Astrocyte (in vitro differentiated cells and primary cell): ENCODE measurements at regions not wholly inside any gene's neighbourhood (a gene's known extent, or its start where the extent isn't known, plus 50 kb on each side); places are given as distances from the start of the nearest gene placed in this dataset.

Experiments
- DNase-seq: peaks from one replicate; pipeline ENCODE4 v3.0.0-alpha.2; 2010; ENCODE audit warnings: low read depth
- FAIRE-seq: peaks from 2 replicates; lab custom pipeline; 2011; peaks lifted over from hg19 to GRCh38; lab: Jason Lieb, UNC
- H2AFZ ChIP-seq: 2 replicates; pipeline ENCODE4 v1.6.0; 2012; ENCODE audit warnings: low read depth, low read length, inconsistent platforms
- H3K27ac ChIP-seq: 2 replicates; pipeline ENCODE4 v1.5.1; 2011; ENCODE audit warnings: low read depth, low read length, inconsistent platforms
- H3K27me3 ChIP-seq: 2 replicates; pipeline ENCODE4 v1.6.0; 2011; ENCODE audit warnings: low read length, inconsistent platforms; ENCODE audit not compliant: insufficient read depth
- H3K36me3 ChIP-seq: 2 replicates; pipeline ENCODE4 v1.5.1; 2011; ENCODE audit warnings: low read length, inconsistent platforms; ENCODE audit not compliant: insufficient read depth
- H3K4me1 ChIP-seq: 2 replicates; pipeline ENCODE4 v1.5.1; 2011; ENCODE audit warnings: low read length, inconsistent platforms; ENCODE audit not compliant: insufficient read depth
- H3K4me2 ChIP-seq: 2 replicates; pipeline ENCODE4 v1.6.0; 2012; ENCODE audit warnings: low read length, inconsistent platforms
- H3K4me3 ChIP-seq: 2 replicates; pipeline ENCODE4 v1.5.1; 2011; ENCODE audit warnings: low read depth, mild to moderate bottlenecking, low read length, inconsistent platforms; ENCODE audit not compliant: insufficient read depth
- H3K79me2 ChIP-seq: 2 replicates; pipeline ENCODE4 v1.6.0; 2012; ENCODE audit warnings: mild to moderate bottlenecking, low read length, inconsistent platforms; ENCODE audit not compliant: insufficient read depth
- H3K9ac ChIP-seq: 2 replicates; pipeline ENCODE4 v1.6.0; 2012; ENCODE audit warnings: mild to moderate bottlenecking, low read length, inconsistent platforms
- H3K9me3 ChIP-seq: 2 replicates; pipeline ENCODE4 v1.5.1; 2012; ENCODE audit warnings: low read depth, mild to moderate bottlenecking, low read length, inconsistent platforms; ENCODE audit not compliant: insufficient read depth
- H4K20me1 ChIP-seq: 2 replicates; pipeline ENCODE4 v1.6.0; 2012; ENCODE audit warnings: low read length, inconsistent platforms; ENCODE audit not compliant: insufficient read depth
- H3K27ac Mint-ChIP-seq: one replicate; pipeline ENCODE4 v1.8.0; 2021; ENCODE audit warnings: mild to moderate bottlenecking, mixed read lengths; ENCODE audit not compliant: unreplicated experiment
- H3K27me3 Mint-ChIP-seq: one replicate; pipeline ENCODE4 v1.8.0; 2021; ENCODE audit warnings: low read depth, mixed read lengths; ENCODE audit not compliant: unreplicated experiment
- H3K36me3 Mint-ChIP-seq: one replicate; pipeline ENCODE4 v1.8.0; 2021; ENCODE audit warnings: low read depth, mixed read lengths; ENCODE audit not compliant: unreplicated experiment
- H3K4me1 Mint-ChIP-seq: one replicate; pipeline ENCODE4 v1.8.0; 2021; ENCODE audit warnings: low read depth, mixed read lengths; ENCODE audit not compliant: unreplicated experiment
- H3K4me3 Mint-ChIP-seq: one replicate; pipeline ENCODE4 v1.8.0; 2021; ENCODE audit warnings: mild to moderate bottlenecking, moderate library complexity, mixed read lengths; ENCODE audit not compliant: unreplicated experiment
- H3K9me3 Mint-ChIP-seq: one replicate; pipeline ENCODE4 v1.8.0; 2021; ENCODE audit warnings: mild to moderate bottlenecking, mixed read lengths; ENCODE audit not compliant: unreplicated experiment
- EZH2 ChIP-seq: IDR thresholded peaks from 2 replicates; pipeline ENCODE4 v1.6.1; 2012; ENCODE audit warnings: mild to moderate bottlenecking, low read length, inconsistent platforms; ENCODE audit not compliant: insufficient read depth
- TF ChIP-seq, protein P1 (sequence below): IDR thresholded peaks from 2 replicates; pipeline ENCODE4 v1.5.1; 2011; ENCODE audit warnings: low read depth, mild to moderate bottlenecking, inconsistent platforms, low read length, moderate library complexity; ENCODE audit not compliant: insufficient read depth

DNA sequence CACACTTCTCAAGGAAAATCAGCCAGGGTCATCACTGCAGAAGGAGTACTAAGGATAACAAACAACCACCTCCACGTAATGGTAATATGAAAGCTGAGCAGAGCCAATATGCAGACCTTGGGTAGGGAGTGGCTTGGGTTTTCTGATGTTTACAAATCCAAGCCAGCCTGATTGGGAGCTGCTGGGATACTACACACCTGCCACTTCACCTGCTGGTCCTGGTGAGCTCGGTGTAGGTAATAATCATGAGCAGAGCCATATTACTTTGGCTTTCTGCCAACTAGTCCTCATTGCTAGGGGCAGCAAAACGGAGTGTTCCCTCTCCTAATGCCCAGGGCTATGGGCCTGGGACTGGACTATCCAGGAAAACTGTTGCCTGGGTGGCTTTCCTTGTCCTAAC lies 433.5 kb upstream of the PPP2R3A start:
- Mint-ChIP-seq H3K4me1 (peaks cover 2% of the 10 kb centered on the region), H3K4me3 (no peak overlapping the region), H3K9me3 (no peaks in the 10 kb centered on the region), H3K36me3 (no peaks in the 10 kb centered on the region), H3K27me3 (peaks cover 3% of the 10 kb centered on the region), H3K27ac (no peak overlapping the region)
- Histone ChIP-seq H3K9me3 (no peaks in the 10 kb centered on the region), H3K27ac (no peak overlapping the region), H3K4me3 (no peak overlapping the region), H3K36me3 (no peaks in the 10 kb centered on the region), H3K79me2 (no peaks in the 10 kb centered on the region), H3K27me3 (no peaks in the 10 kb centered on the region), H4K20me1 (no peaks in the 10 kb centered on the region), H3K4me2 (no peak overlapping the region), H2AFZ (no peak overlapping the region), H3K9ac (no peak overlapping the region), H3K4me1 (no peaks in the 10 kb centered on the region)
- FAIRE-seq: no peak
- no peak for DNase-seq
- TF ChIP-seq EZH2: no peak
- TF ChIP-seq, protein P1, sequence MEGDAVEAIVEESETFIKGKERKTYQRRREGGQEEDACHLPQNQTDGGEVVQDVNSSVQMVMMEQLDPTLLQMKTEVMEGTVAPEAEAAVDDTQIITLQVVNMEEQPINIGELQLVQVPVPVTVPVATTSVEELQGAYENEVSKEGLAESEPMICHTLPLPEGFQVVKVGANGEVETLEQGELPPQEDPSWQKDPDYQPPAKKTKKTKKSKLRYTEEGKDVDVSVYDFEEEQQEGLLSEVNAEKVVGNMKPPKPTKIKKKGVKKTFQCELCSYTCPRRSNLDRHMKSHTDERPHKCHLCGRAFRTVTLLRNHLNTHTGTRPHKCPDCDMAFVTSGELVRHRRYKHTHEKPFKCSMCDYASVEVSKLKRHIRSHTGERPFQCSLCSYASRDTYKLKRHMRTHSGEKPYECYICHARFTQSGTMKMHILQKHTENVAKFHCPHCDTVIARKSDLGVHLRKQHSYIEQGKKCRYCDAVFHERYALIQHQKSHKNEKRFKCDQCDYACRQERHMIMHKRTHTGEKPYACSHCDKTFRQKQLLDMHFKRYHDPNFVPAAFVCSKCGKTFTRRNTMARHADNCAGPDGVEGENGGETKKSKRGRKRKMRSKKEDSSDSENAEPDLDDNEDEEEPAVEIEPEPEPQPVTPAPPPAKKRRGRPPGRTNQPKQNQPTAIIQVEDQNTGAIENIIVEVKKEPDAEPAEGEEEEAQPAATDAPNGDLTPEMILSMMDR: no peak

DNA sequence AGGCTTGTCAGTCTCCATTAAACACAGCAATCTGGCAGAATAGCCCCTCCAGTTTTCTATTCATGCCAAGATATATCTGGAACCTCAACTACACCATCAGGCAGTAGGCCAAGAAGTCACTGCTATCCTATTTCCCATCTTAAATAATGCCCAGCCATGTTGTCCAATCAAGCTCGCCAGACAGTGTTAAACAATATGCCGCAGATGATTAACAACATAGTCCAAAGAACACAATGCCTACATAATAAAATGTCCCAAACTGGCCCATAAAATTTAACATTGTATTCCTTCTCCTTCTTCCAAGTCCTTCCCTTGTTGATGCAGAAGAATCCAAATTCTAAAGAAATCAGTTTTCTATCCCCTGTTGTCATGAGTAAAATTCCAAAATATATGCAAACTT lies 427.4 kb upstream of the PPP2R3A start:
- no peak overlapping the region for H3K4me3 Mint-ChIP-seq
- Histone ChIP-seq H3K36me3 (no peaks in the 10 kb centered on the region), H3K4me1 (no peaks in the 10 kb centered on the region), H3K27me3 (no peaks in the 10 kb centered on the region), H4K20me1 (no peaks in the 10 kb centered on the region), H3K9ac (no peak overlapping the region), H3K9me3 (no peaks in the 10 kb centered on the region), H3K4me2 (no peak overlapping the region), H3K27ac (no peak overlapping the region), H3K79me2 (no peaks in the 10 kb centered on the region), H3K4me3 (no peak overlapping the region), H2AFZ (no peak overlapping the region)
- FAIRE-seq (no peak), DNase-seq (no peak)
- no peaks in the 10 kb centered on the region for H3K36me3 Mint-ChIP-seq
- H3K27me3 Mint-ChIP-seq: peaks cover under 1% of the 10 kb centered on the region
- TF ChIP-seq, protein P1: no peak
- no peak for TF ChIP-seq EZH2
- no peaks in the 10 kb centered on the region for H3K9me3 Mint-ChIP-seq
- no peak overlapping the region for H3K27ac Mint-ChIP-seq
- H3K4me1 Mint-ChIP-seq: no peaks in the 10 kb centered on the region

DNA sequence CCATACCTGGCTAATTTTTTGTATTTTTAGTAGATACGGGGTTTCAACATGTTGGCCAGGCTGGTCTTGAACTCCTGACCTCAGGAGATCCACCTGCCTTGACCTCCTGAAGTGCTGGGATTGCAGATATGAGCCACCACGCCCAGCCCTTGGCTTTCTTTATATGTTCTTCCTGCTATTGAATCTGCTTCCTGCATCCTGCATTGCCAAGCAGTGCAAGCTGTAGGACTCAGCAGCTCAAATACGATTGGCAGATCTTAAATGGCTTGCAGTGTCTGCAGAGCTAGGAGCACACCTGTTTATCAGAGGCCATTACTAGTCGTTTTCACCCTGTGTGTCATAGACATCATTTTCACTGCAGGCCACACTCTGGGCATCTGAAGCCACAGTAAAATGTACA lies 426.2 kb upstream of the PPP2R3A start:
- FAIRE-seq (no peak), DNase-seq (no peak)
- H3K36me3 Mint-ChIP-seq: no peaks in the 10 kb centered on the region
- Histone ChIP-seq H3K4me3 (no peak overlapping the region), H3K9ac (no peak overlapping the region), H3K27ac (no peak overlapping the region), H3K27me3 (no peaks in the 10 kb centered on the region), H3K4me2 (no peak overlapping the region), H2AFZ (no peak overlapping the region), H4K20me1 (no peaks in the 10 kb centered on the region), H3K79me2 (no peaks in the 10 kb centered on the region), H3K36me3 (no peaks in the 10 kb centered on the region), H3K9me3 (no peaks in the 10 kb centered on the region), H3K4me1 (no peaks in the 10 kb centered on the region)
- no peak overlapping the region for H3K4me3 Mint-ChIP-seq
- TF ChIP-seq, protein P1: no peak
- TF ChIP-seq EZH2: no peak
- no peaks in the 10 kb centered on the region for H3K27me3 Mint-ChIP-seq
- no peak overlapping the region for H3K27ac Mint-ChIP-seq
- H3K9me3 Mint-ChIP-seq: no peaks in the 10 kb centered on the region
- H3K4me1 Mint-ChIP-seq: no peaks in the 10 kb centered on the region
